Heart left ventricle (tissue), 16 donors: ENCODE measurements at regions not wholly inside any gene's neighbourhood (a gene's known extent, or its start where the extent isn't known, plus 50 kb on each side); places are given as distances from the start of the nearest gene placed in this dataset.

Experiments used
- ATAC-seq, 4 donors: fragments of 200-7000 bp; cut with Tn5 transposase; one replicate each; pipeline ENCODE4 v1.9.1; 2020 to 2022; ENCODE audit warnings: moderate library complexity in 4 of 4, mild to moderate bottlenecking in 3 of 4, moderate number of reproducible peaks in 1 of 4
- DNase-seq, 5 donors: peaks; one replicate each; pipeline ENCODE4 v3.0.0-alpha.2; 2020
- H3K27ac ChIP-seq, 12 donors: fragments of 200-600 bp; sonication (generic) in 4 of 12; one replicate each; pipeline versions ENCODE4 v1.5.0 to v1.8.0; 2016 to 2022; ENCODE audit warnings: mild to moderate bottlenecking in 2 of 12
- H3K27me3 ChIP-seq, 9 donors: fragments of 200-600 bp; sonication (generic) in 2 of 9; one replicate each; pipeline versions ENCODE4 v1.5.1 to v1.8.0; 2016 to 2022; ENCODE audit warnings: mild to moderate bottlenecking in 3 of 9
- H3K36me3 ChIP-seq, 9 donors: fragments of 200-600 bp; sonication (generic) in 2 of 9; one replicate each; pipeline versions ENCODE4 v1.5.0 to v1.8.0; 2018 to 2022; ENCODE audit warnings: mild to moderate bottlenecking in 2 of 9
- H3K4me1 ChIP-seq, 12 donors: fragments of 200-600 bp; sonication (generic) in 4 of 12; one replicate each; pipeline versions ENCODE4 v1.5.0 to v1.8.0; 2016 to 2022; ENCODE audit warnings: mild to moderate bottlenecking in 3 of 12
- H3K4me3 ChIP-seq, 12 donors: fragments of 200-600 bp; sonication (generic) in 4 of 12; one replicate each; pipeline versions ENCODE4 v1.5.0 to v1.8.0; 2017 to 2022; ENCODE audit warnings: mild to moderate bottlenecking in 9 of 12, moderate library complexity in 4 of 12
- H3K9me3 ChIP-seq, 12 donors: fragments of 200-600 bp; sonication (generic) in 4 of 12; one replicate each; pipeline versions ENCODE4 v1.5.0 to v1.8.0; 2016 to 2022; ENCODE audit warnings: mild to moderate bottlenecking in 1 of 12
- POLR2A ChIP-seq, 2 donors: fragments of 450-650 bp; IDR thresholded peaks; one replicate each; pipeline ENCODE4 v1.6.1; 2017; ENCODE audit warnings: antibody characterized with exemption in 2 of 2, mild to moderate bottlenecking in 2 of 2, moderate library complexity in 2 of 2
- WGBS, 4 donors: extraction: QIAGEN DNeasy Blood & Tissue Kit in 2 of 4; methylation state at CpG; one replicate each; pipeline versions ENCODE4 v1.1.5 to v1.1.7; 2013 to 2018; 5-methylcytosine and 5-hydroxymethylcytosine counted together
- intact Hi-C, 10 donors: fragments of 100-400 bp; cut with DNase I; formaldehyde crosslinking; loops; one replicate each; pipeline versions ENCODE4 v1.11.1 to v1.14.2; 2022
- TF ChIP-seq, protein P1 (sequence below), 12 donors: fragments of 200-600 bp; sonication (generic) in 4 of 12; IDR thresholded peaks; one replicate each; pipeline versions ENCODE4 v1.5.0 to v1.8.0; 2018 to 2022; ENCODE audit warnings: antibody characterized with exemption in 12 of 12, mild to moderate bottlenecking in 5 of 12
- donor health status: ischemic (EF 13 %, LVEDD 7.1; RV severe dilation, severe dysfunction).
- donor health status: healthy with polysubstance abuse.
- donor health status: DM: no; HTN: yes; CAD: no.
- donor health status: DM: no; HTN: no; CAD: no.
- donor health status: ischemic (EF 25% LVEDD 6.9; RV normal size, moderate dysfunction).
- donor health status: ischemic (EF 25% LVEDD 5.7; RV mildly dilated, moderate dysfunction).
- donor health status: healthy.
- donor health status: DM: yes; HTN: yes; CAD: no.
- donor health status: ischemic (EF 35%, LVEDD 5.7; RV mildly dilated, moderate dysfunction).
- donor health status: nonischemic (EF 11% LVEDD 7.7; RV severe dilation, severe dysfunction).
- donor health status: DM: yes; HTN: yes; CAD: no.
- donor health status: PGD.
- donor health status: ischemic (EF 29% LVEDD 5.4; RV normal size, mild dysfunction).
- donor health status: nonischemic (EF 23%, LVEDD 6.1; RV moderate dilation, normal function).

DNA sequence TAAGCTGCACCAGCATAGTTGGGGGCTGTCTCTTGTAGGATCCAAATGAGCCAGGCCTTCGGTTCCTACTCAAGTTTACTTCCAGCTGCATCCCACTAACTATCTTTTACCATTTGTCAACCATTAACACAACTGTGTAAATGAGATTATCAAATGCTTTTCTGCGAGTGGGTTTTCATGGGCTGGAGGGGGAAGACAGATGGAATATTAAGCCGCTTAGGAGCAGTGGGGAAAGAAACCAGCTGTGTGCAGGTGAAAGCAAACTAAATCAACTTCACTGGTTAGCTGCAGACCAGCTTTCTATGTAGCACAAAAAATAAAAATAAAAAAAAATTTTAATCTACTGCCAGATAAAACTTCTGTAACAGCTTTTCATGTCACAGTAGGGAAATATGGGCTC is 100.8 kb upstream of the FOXN2 start:
- peaks cover 0 to 24% (median 7%) of the 10 kb centered on the region in 12 donors for H3K4me1 ChIP-seq
- no peak overlapping the region for H3K27ac ChIP-seq
- no peaks in the 10 kb centered on the region for H3K27me3 ChIP-seq
- 79 to 88% (median 86%) methylated on average over 3 of the region's 3 CpGs for WGBS, 4 donors
- ATAC-seq, result no peak
- intact Hi-C loops, result no loop called here
- no peaks in the 10 kb centered on the region for H3K9me3 ChIP-seq
- H3K4me3 ChIP-seq, result no peak overlapping the region
- no peak for TF ChIP-seq POLR2A (IDR thresholded peaks at IDR 0.05)
- TF ChIP-seq, protein P1, sequence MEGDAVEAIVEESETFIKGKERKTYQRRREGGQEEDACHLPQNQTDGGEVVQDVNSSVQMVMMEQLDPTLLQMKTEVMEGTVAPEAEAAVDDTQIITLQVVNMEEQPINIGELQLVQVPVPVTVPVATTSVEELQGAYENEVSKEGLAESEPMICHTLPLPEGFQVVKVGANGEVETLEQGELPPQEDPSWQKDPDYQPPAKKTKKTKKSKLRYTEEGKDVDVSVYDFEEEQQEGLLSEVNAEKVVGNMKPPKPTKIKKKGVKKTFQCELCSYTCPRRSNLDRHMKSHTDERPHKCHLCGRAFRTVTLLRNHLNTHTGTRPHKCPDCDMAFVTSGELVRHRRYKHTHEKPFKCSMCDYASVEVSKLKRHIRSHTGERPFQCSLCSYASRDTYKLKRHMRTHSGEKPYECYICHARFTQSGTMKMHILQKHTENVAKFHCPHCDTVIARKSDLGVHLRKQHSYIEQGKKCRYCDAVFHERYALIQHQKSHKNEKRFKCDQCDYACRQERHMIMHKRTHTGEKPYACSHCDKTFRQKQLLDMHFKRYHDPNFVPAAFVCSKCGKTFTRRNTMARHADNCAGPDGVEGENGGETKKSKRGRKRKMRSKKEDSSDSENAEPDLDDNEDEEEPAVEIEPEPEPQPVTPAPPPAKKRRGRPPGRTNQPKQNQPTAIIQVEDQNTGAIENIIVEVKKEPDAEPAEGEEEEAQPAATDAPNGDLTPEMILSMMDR (IDR thresholded peaks at IDR 0.05), result no peak
- DNase-seq, result no peak
- no peaks in the 10 kb centered on the region for H3K36me3 ChIP-seq

DNA sequence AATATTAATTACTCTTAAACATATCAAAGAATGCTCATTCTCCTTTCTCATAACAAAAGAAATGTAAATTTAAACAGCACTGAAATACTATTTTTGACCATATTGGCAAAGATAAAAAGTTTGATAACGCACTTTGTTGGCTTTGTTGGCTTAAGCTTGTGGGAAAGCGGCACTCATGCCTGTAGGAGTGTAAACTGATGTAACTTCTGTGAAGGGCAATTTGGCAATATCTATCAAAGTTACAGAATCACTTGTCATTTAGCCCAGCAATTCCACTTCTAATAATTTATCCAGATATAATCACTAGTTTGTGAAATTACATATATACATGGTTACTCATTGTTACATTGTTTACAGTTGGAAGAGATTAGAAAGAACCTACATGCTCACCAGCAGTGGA is 96.3 kb upstream of the FOXN2 start:
- DNase-seq, result no peak
- H3K4me1 ChIP-seq, result peaks cover 0 to 28% (median 0%) of the 10 kb centered on the region in 12 donors
- TF ChIP-seq, protein P1 (IDR thresholded peaks at IDR 0.05), result no peak
- no peak for TF ChIP-seq POLR2A (IDR thresholded peaks at IDR 0.05)
- no peak overlapping the region for H3K27ac ChIP-seq
- H3K36me3 ChIP-seq, result no peaks in the 10 kb centered on the region
- no peak overlapping the region for H3K4me3 ChIP-seq
- no peaks in the 10 kb centered on the region for H3K9me3 ChIP-seq
- H3K27me3 ChIP-seq, result no peaks in the 10 kb centered on the region
- intact Hi-C loops, result no loop called here
- ATAC-seq, result no peak
- WGBS, 4 donors, result 91 to 94% (median 93%) methylated on average over 2 of the region's 2 CpGs

DNA sequence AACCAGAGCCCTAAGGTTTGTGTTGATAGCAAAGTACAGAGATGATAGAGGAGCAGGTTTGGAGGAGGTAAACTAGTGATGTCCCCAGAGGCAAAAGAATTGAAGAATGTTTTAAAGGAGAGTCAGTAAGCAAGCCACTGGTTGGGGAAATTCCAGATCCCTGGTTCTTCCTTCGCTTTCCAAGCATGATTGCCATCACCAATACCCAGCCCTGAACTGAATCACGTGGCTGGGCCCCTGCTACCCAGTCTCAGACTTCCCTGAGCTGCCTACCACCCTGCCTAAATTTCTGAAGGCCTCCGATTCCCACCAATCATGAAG is 95.3 kb upstream of the FOXN2 start:
- H3K27ac ChIP-seq, result no peak overlapping the region
- ATAC-seq, result no peak
- H3K36me3 ChIP-seq, result no peaks in the 10 kb centered on the region
- H3K4me1 ChIP-seq, result peaks cover 0 to 23% (median 0%) of the 10 kb centered on the region in 12 donors
- TF ChIP-seq POLR2A (IDR thresholded peaks at IDR 0.05), result no peak
- TF ChIP-seq, protein P1 (IDR thresholded peaks at IDR 0.05), result no peak
- 85 to 89% (median 89%) methylated on average over 3 of the region's 3 CpGs for WGBS, 4 donors
- H3K4me3 ChIP-seq, result no peak overlapping the region
- no peak for DNase-seq
- intact Hi-C loops, result no loop called here
- no peaks in the 10 kb centered on the region for H3K9me3 ChIP-seq
- H3K27me3 ChIP-seq, result no peaks in the 10 kb centered on the region

DNA sequence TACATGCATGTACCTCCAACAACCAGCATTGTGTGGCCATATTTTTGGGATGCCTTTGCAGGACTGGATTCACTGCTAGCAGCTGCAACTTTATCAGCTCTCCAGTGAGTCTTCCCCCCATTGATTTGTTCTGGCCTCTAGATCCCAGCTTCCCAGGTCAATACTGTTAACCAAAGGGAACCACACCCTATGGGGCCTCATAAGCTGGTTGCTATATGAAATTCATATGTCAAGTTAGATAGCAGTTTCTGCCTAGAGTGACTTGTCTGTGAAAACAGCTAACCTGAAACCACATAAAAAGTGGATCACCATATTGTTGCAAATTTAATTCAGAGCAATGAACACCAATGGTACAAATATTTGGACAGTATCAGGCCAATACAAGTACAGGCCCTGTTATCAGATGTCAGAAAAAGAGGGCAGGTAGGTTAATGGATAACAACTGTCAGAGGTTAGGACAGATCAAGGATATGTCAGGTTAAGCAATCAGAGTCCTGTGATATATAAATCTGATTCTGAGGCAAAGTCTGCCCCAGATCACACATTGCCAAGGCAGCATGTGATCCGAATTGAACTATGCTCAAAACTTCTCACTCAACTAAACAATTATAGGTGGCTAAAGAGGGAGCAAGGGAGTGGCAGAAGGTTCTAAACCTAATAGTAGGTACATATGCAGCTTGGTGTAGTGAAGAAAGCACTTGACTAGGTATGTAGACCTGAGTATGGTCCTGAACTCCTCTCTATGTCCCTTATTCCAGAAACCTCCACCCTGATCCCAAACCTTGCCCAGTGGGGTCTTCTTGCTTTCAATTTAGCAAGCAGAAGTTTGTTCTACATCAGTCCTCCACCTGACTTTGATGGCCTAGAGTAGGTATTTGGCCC is 94.7 kb upstream of the FOXN2 start:
- no peak overlapping the region for H3K4me3 ChIP-seq

More for the DNA sequence above, 94.7 kb upstream of the FOXN2 start:
- WGBS, 4 donors, result 92 to 97% (median 93%) methylated on average over 1 of the region's 1 CpG
- TF ChIP-seq, protein P1 (IDR thresholded peaks at IDR 0.05), result no peak
- TF ChIP-seq POLR2A (IDR thresholded peaks at IDR 0.05), result no peak
- Histone ChIP-seq H3K36me3 (no peaks in the 10 kb centered on the region), H3K9me3 (no peaks in the 10 kb centered on the region), H3K27me3 (no peaks in the 10 kb centered on the region), H3K4me1 (peaks cover 0 to 20% (median 0%) of the 10 kb centered on the region in 12 donors), H3K27ac (peak overlapping the region in 1 of 12 donors; percentile 79)
- ATAC-seq, result no peak
- DNase-seq, result no peak
- intact Hi-C loops, result no loop called here
